ENCODE measurements at regions not wholly inside any gene's neighbourhood (a gene's known extent, or its start where the extent isn't known, plus 50 kb on each side); places are given as distances from the start of the nearest gene placed in this dataset.

DNA sequence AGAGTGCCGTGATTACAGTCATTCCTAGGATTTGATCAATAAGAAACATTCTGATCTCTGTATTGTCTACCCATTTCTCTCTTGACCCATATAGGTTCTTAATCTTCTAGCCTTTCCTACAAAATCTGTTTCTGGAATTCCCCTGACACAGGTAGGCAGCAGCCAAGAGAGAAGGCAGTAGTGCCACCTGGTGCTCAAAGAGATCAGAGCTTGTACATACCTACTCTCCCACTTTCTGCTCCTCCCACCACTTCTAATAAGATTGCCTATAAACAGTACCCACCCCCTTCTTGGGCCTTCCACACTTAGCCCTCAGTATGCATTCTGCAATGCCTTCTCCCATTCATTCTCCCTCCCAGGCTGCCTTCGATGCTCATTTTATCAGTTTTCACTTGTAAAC lies 117.4 kb upstream of the RORB start:
- no peaks in the 10 kb centered on the region for H3K27me3 Mint-ChIP-seq (ENCODE audit: low read depth, poor library complexity)
- TF ChIP-seq, protein P1, sequence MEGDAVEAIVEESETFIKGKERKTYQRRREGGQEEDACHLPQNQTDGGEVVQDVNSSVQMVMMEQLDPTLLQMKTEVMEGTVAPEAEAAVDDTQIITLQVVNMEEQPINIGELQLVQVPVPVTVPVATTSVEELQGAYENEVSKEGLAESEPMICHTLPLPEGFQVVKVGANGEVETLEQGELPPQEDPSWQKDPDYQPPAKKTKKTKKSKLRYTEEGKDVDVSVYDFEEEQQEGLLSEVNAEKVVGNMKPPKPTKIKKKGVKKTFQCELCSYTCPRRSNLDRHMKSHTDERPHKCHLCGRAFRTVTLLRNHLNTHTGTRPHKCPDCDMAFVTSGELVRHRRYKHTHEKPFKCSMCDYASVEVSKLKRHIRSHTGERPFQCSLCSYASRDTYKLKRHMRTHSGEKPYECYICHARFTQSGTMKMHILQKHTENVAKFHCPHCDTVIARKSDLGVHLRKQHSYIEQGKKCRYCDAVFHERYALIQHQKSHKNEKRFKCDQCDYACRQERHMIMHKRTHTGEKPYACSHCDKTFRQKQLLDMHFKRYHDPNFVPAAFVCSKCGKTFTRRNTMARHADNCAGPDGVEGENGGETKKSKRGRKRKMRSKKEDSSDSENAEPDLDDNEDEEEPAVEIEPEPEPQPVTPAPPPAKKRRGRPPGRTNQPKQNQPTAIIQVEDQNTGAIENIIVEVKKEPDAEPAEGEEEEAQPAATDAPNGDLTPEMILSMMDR (IDR thresholded peaks at IDR 0.05) = peak; percentile 32
- peak; percentile 17 for DNase-seq
- no peaks in the 10 kb centered on the region for H3K36me3 Mint-ChIP-seq (ENCODE audit: low read depth)
- H3K27ac Mint-ChIP-seq = no peak overlapping the region
- H3K4me1 Mint-ChIP-seq = no peaks in the 10 kb centered on the region
- H3K9me3 Mint-ChIP-seq = no peaks in the 10 kb centered on the region
- no peak overlapping the region for H3K4me3 Mint-ChIP-seq

DNA sequence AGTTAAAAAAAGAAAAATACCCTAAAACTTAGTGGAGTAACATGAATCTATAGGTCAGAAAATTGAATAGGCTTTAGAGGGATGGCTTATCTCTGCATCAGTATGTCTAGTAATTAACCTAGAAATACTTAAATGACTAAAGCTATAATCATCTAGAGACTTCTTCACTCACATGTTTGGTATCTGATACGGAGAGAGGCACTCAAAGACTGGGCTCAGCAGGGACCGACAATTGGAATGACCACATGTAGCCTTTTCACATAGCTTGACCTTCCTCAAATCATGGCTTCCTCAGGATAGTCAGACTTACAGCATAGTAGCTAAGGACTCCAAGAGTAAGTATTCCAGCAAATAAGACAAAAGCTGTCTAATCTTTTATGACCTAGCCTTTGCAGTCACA lies 105.3 kb upstream of the RORB start:
- TF ChIP-seq, protein P1 (IDR thresholded peaks at IDR 0.05) = no peak
- no peak for DNase-seq
- H3K36me3 Mint-ChIP-seq (ENCODE audit: low read depth) = no peaks in the 10 kb centered on the region
- H3K27me3 Mint-ChIP-seq (ENCODE audit: low read depth, poor library complexity) = no peaks in the 10 kb centered on the region
- H3K4me3 Mint-ChIP-seq = no peak overlapping the region
- H3K9me3 Mint-ChIP-seq = no peaks in the 10 kb centered on the region
- no peaks in the 10 kb centered on the region for H3K4me1 Mint-ChIP-seq
- no peak overlapping the region for H3K27ac Mint-ChIP-seq

GRCh38 chr9:74403581-74403980 lies 93.6 kb upstream of the RORB start:
- no peak overlapping the region for H3K4me3 Mint-ChIP-seq

GRCh38 chr9:74404620-74405019 lies 92.5 kb upstream of the RORB start:
- TF ChIP-seq, protein P1 (IDR thresholded peaks at IDR 0.05) = no peak
- Mint-ChIP-seq H3K4me3 (no peak overlapping the region), H3K27ac (no peak overlapping the region), H3K9me3 (peaks cover 23% of the 10 kb centered on the region), H3K36me3 (ENCODE audit: low read depth) (peaks cover 5% of the 10 kb centered on the region), H3K27me3 (ENCODE audit: low read depth, poor library complexity) (no peaks in the 10 kb centered on the region), H3K4me1 (no peaks in the 10 kb centered on the region)
- DNase-seq = no peak

More at GRCh38 chr9:74403581-74403980, 93.6 kb upstream of the RORB start:
- Mint-ChIP-seq H3K9me3 (peaks cover 23% of the 10 kb centered on the region), H3K27me3 (ENCODE audit: low read depth, poor library complexity) (no peaks in the 10 kb centered on the region), H3K36me3 (ENCODE audit: low read depth) (peaks cover 5% of the 10 kb centered on the region), H3K4me1 (no peaks in the 10 kb centered on the region), H3K27ac (no peak overlapping the region)
- TF ChIP-seq, protein P1 (IDR thresholded peaks at IDR 0.05) = no peak
- no peak for DNase-seq

GRCh38 chr9:74407166-74407565 lies 90.0 kb upstream of the RORB start:
- Mint-ChIP-seq H3K27me3 (ENCODE audit: low read depth, poor library complexity) (no peaks in the 10 kb centered on the region), H3K4me3 (no peak overlapping the region), H3K4me1 (no peaks in the 10 kb centered on the region), H3K9me3 (peaks cover 23% of the 10 kb centered on the region), H3K36me3 (ENCODE audit: low read depth) (peaks cover 5% of the 10 kb centered on the region), H3K27ac (no peak overlapping the region)
- DNase-seq = no peak
- TF ChIP-seq, protein P1 (IDR thresholded peaks at IDR 0.05) = no peak

DNA sequence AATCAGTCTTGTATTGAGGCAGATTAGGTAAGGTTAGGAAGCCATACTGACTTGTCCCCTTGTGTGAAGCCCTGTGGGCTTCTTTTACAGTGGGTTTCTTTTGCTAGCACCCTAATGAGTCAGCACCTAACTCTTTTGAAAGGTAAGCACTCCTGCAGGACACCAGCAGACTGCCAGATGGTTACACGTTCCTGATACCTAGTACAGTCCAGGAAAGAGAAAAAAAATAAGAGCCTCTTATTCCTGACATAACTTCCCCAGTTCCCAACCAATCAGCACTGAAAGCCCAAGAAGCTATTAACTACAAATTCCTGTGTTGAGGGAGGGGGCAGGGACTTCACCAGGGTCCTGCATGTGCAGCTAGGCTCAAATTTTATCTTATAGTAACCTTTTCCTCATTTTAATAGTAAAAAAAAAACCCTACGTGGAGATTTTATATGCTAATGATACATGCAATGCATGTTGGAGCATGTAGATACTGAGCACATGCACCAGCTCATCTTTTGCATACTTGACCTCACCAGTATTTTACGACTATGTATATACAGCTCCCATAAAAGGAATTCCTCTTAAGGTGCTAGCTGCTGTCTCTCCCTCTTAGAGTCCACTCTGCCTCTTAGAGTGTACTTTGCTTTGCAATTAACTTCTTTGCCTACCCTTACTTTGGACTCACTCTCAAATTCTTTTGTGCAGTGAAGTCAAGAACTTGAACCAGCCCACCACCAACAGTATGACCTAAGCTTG lies 84.7 kb upstream of the RORB start:
- TF ChIP-seq, protein P1 (IDR thresholded peaks at IDR 0.05) = no peak

More for the DNA sequence above, 84.7 kb upstream of the RORB start:
- no peaks in the 10 kb centered on the region for H3K9me3 Mint-ChIP-seq
- no peak overlapping the region for H3K27ac Mint-ChIP-seq
- H3K4me1 Mint-ChIP-seq = no peaks in the 10 kb centered on the region
- peaks cover 4% of the 10 kb centered on the region for H3K27me3 Mint-ChIP-seq (ENCODE audit: low read depth, poor library complexity)
- no peak overlapping the region for H3K4me3 Mint-ChIP-seq
- DNase-seq = no peak
- no peaks in the 10 kb centered on the region for H3K36me3 Mint-ChIP-seq (ENCODE audit: low read depth)
